Myocyte (in vitro differentiated cells): ENCODE measurements at regions not wholly inside any gene's neighbourhood (a gene's known extent, or its start where the extent isn't known, plus 50 kb on each side); places are given as distances from the start of the nearest gene placed in this dataset.

Experiments
- DNase-seq: peaks from one replicate; pipeline ENCODE4 v3.0.0-alpha.2; 2012; ENCODE audit warnings: low read depth

DNA sequence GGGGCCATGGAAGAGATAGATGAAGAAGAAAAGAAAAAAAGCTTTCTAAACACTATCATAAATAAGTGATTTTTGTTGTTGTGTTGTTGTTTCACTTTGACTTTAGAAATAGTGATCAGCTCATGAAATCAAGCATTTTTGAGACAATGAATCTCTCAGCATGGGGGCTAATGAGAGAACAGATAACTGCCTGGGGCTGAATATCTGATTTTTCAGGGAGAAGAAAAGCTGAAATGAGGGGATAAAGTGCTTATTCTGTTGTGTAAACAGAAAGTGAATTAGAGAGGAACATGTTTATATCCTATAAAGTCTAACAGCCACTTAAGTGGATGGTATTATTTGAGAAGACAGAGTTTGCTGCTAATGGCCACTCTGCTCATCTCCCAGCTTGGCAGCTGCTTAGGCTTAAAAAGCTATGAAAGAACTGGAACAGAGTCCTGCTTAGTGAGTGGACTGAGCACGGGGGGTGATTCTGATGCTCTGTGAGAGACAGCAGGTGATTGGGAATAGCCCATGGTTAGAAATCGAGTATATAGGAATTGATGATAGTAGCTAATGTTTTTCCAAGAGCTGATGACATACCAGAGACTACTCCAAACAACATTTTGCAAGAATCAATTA, 646.1 kb upstream of the TMEM132C start:
- DNase-seq, result peak; percentile 19

DNA sequence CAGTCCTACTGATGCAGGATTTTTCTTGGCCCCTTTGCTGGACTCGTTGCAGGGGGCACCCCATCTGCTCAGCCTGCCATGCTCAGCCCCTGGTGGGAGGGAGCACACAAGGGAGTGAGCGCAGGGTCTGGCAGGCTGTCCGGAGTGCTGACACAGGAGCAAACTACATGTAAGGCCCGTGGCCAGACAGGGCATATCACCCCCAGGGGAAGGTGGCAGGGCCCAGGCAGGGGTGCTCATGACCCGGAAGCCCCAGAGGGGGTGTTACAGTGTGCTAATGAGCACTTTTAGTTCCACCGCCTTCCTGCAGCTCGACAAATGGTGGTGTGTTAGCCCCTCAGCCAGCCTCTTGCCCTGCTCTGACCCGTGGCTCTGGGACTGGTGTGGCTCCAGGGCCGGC, 645.6 kb upstream of the TMEM132C start:
- DNase-seq, result no peak

DNA sequence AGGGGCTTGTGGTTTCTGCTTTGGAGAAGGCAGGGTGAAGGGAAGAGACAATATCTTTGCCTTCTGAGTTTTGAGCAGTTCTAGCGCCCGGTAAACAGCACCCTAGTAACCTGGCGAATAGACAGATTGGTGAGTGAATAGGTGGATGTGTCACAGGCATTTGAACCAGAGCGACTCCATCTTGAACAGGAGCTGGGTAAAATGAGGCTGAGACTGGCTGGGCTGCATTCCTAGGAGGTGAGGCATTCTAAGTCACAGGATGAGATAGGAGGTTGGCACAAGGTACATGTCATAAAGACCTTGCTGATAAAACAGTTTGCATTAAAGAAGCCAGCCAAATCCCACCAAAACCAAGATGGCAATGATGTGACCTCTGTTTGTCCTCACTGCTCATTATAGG, 643.6 kb upstream of the TMEM132C start:
- DNase-seq, result no peak

DNA sequence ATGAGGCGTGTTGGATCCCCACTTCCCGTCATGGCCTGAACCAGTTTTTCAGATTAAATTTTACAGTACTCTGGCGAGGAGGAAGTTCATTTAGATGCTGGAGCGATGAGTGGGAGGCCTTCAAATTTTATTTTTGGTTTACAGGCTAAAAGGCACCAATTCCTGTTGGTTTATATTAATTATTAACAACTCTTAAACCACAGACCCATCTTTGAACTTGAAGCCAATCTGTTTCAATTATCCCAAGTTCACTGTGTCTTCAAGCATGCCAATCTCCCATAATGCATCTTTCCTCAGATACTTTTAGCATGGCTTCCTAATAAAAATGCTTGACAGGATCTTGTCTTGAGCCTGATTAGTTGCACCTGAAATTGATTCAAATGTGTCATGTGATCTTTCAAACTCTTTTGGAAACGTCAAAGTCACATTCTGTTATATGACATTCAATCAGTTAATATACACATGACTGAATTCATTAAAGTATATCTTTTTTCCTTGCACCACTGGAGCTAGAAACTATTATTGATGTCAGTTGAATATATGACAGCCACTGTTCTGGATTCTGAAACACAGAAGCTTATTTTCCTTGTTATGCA, 641.7 kb upstream of the TMEM132C start:
- DNase-seq, result no peak

DNA sequence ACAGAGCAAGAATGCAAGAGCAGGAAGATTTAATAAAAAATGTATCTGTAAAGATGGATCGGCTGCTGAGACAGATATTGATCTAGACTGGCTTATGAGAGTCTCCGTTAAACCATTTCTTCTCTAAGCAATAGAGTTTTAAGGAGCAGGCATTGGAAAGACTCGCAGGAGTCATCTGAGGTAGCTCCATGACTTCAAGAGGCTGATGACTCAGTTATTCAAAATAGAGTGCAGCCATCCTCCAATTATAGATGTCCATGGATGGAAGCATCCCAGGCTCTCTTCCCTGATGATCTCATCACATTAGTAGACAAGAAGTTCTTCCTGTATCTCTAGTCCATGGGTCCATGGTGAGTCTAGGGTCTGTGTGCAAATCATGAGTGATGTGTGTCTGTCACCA, 638.3 kb upstream of the TMEM132C start:
- peak; percentile 88 for DNase-seq

DNA sequence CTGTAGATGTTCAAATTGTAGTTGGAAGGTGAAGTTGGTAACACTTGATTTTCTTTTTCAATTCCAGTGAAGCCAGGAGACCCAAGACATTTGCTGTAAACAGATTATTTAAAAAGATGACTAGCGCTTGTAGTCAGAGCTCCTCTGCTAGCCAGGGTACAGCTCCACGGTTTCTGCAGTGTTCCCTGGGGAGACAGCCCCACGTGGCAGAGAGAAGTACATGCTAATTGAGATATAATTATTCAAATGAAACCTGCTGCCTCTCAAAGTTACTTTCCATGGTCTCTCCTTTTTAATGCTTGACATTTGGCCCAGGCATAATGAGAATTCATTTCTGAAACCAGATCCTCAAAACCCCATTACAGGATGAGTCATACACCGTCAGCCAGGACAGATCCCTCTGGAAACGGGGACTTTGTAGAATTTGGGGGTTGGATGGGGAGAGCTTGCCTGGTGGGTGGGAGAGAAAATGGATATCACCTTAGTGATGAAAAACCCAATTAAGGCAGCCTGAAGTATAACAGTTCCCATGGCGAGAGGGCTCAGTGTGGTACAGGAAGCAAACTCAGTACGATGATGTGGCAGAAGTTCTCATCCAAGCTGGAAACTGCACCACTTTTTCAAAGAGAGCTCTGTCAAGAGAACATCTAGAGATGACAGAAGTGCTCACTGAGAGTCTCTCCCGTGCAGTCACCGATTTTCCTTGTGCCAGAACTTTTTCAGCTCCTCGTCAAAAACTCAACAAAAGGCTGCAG, 637.7 kb upstream of the TMEM132C start:
- DNase-seq, result peak; percentile 54

DNA sequence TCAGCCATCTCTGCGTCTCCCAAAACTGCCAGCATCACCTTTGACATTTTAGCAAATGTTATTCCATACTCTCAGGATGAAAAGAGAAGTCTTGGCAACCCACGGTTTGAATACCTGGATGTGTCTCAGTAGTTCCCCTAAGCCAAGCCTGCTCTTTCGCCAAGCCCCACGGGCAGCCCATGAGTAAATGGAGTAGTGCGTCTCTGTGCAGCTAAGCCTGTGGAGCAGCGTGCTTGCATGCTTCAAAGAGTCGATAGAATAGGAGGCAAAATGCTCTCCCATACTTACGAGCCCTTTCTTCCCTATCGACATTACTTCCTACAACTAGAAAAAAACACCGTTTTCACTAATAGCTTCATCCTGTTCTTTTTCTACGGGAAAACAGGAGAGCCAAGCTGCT, 634.5 kb upstream of the TMEM132C start:
- DNase-seq, result no peak

DNA sequence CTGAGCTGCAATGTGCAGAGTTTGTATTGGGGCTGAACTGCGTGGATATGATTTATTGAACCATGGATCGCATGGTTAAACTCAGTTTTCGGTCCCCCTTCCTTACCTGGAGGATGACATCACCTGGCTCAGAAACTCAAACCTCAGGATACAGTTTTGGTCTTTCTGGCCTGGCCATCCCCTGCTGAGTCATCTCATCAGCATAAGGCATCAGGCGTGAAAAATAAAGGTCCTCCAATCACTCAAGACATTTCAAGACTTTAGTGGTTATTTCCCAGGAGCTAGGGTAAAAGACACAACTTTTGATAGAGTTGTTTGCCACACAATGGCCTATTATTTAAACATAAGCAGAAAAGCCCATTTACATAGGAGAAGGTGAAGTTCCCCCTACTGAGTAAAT, 631.1 kb upstream of the TMEM132C start:
- DNase-seq, result no peak

DNA sequence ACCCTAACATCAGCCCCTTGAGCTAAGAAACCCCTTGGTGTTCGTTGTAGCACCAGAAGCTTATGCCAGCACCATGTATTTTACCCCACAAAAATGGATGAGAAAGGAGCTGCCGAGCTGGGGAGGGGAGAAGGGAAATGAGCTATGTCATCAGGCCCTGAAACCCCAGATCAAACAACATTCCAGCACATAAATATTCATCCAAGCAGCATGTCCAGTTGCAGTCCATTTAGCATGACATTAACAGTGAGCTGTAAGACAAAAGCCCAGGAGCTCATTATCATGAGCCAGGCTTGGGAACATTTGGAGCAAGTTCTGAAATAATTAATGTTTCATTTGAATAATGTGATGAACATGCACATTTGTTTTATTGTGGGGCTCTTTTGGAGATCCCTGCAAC, 630.1 kb upstream of the TMEM132C start:
- DNase-seq, result no peak

DNA sequence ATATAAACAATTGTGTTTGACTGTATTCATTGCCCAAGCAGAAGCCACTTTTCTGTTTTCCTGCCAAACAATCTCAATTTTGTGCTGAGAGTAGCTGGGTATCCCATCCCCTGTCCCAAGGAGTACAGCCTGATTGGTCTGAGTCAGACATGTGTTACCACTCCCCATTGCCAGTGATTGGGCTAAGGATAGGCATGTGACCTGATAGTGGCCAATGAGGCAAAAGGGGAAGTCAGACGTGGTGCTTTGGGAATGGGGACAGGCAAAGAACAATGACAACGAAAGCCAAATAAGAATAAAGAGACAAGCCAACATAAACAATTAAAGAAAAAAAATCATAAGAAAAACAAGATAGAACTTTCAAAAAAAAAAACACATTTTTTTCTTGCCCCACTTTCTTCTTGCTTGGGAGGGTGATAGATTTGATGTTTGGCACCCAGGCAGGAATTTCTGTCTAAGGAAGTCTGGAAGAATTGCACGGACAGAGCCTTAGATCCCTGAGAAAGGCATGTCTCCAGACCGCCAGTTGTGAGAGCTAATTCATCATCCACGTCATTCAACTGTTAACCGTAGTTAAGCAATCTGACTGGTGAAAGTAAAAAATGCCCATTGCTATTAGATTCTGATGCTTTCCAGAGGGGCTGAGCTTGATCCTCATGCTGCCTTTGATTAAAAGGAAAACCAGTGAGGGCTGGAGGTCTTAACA, 626.6 kb upstream of the TMEM132C start:
- DNase-seq, result no peak

DNA sequence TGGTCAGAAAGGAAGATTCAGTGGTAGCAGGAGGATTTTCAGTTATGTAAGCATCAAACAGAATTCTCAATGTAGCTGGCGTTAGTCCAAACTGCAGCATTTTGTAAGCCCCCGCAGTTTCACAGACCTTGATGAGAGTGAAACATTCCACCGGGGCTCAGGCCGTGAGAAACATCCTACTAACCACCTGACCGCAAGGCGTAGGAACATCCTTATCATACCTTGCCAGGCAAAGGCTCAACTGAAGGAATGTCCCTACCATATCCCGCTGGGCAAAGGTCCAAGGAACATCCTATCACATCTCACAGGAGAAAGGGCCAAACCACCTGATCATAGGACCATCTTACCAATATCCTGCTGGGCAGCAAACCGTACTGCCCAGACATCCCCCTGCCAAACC, 624.8 kb upstream of the TMEM132C start:
- DNase-seq, result no peak

DNA sequence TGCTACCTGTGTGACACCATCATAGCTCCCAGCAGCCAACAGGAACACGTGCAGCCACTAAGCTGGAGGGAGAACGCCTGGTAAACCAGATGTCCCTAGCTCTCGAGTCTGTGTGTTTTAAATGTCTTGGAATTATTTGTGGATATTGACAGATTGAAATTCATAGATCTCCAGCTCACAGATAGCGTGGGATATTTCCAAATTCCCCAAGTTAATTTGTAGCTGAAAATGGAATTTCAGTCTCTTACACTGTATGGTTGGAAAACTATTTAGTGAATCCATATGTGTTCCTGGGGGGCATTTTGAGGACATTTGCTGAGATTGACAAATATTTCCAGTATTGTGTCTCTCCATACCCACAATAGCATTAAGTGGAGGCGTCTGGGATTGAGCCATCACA, 618.6 kb upstream of the TMEM132C start:
- DNase-seq, result no peak

DNA sequence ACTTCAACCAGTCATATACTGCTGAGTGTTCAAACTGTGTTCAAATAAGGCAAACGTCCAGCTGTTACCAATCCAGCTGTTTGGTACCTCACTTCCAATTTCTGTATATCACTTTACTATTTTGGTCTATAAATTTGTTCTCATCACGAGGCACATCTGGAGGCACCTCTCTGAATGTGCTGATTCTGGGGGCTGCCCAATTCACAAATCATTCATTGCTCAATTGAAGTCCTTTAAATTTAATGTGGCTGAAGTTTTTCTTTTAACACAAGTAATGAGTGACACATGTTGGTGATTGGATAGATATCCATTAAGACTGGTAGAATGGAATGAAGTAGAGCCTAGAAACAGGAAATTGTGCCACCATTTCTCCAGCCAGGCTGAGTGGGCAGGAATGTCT, 617.0 kb upstream of the TMEM132C start:
- no peak for DNase-seq

DNA sequence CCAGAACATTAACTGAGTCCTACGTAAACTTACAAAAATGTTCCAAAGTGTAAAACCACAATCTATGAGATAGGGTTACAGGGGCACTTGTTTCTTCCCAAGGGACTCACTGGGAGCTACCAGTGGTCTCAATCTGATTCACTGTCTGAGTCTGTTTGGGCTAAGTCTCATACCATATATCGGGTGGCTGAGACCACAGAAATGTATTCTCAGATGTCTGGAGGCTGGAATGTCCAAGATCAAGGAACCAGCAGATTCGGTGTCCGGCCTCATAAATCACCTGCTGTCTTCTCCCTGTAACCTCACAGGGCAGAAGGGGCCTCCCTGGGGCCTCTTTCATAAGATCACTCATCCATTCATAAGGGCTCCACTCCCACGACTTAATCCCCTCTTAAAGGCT, 616.3 kb upstream of the TMEM132C start:
- peak; percentile 74 for DNase-seq

DNA sequence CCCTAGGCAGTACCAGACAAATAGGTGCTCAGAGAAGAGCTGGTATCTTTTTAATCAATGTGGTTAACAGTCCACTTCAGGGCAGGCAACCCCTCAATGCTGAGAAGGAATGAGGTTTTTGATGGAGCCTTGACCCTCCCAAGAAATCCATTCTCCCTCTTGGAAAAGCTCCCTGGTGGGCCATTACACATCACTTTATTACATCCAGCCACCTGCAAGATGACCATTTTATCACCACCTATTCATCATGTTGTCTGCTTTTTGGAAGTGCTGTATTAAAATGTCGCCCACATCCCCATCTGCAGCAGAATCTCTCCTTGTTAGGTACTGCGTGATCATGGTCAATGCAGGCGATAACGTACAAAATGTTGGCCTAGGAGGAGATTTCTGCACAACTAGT, 614.7 kb upstream of the TMEM132C start:
- DNase-seq, result no peak

DNA sequence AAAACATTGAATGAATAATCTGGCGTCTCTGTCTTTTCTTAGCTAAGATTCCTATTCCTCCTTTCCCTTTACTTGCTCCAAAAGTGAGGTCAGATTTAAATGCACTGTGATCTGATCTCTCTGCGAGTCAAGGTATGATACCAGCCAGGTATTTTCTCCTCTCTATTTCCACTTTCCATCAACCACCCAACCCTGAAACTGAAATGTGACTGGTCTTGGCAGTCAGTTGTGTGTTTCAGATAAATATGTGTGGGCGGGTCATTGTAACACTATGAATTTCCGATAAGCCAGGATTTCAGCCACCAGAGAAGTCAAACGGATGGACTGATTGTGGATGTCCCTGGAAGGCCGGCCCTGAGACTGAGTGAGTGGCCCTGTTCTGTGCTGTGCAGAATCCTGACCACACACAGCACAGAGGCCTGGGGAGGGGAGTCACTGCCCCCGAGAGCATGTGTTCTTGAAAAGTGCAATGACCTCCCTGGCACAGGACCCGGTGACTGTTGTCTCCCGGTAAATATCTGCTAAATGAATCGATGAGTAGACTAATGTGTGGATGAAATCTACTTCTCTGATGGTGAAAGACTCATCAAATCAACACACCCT, 612.5 kb upstream of the TMEM132C start:
- no peak for DNase-seq

DNA sequence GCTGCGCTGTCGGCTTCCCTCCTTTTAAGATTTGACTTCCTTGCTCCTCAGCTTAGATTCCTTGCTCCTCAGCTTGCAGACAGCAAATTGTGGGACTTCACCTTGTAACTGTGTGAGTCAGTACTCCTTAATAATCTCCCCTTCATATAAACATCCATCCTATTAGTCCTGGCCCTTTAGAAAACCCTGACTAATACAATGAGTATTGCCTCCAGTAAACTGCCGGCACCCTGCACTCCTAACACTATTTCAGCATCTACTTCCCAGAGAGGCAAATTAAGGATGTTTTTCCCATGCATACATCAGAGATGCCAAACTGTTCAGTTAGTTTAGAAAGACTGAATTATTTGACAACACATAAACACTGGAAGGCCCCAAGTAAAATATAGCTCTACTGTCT, 611.3 kb upstream of the TMEM132C start:
- no peak for DNase-seq

DNA sequence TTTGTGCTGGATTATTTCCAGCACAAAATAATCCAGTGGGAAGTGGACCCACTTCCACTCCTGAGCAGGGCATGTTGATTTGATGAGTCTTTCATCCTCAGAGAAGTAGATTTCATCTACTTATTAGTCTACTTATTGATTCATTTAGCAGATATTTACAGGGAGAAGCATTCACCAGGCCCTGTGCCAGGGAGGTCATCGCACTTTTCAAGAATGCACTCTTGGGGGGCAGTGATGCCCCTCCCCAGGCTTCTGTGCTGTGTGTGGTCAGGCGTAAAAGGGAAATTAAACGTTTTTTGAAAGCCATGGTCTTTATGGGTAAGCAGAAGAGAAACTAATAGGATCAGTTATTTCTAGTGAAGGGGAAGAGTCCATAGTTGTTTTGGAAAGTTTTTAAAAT, 610.7 kb upstream of the TMEM132C start:
- DNase-seq, result no peak

DNA sequence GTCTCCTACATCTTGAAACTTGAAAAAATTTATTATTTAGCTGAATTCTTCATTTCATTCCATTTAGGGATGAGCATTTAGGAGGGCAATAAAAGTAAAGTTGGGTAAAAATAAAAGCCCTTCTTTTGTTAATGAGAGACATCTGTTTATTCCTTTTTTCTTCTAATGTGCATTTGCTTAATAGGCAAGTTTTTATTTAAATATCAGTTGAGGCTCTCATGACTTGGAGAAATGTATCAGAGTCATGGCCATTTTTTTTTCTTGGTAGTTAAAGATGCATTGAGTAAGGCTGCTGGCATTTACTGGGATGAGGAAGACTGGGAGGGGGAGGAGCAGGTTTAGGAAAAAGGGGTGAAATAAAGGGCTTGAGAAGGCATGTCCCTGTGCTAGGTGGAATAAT, 609.9 kb upstream of the TMEM132C start:
- DNase-seq, result no peak

DNA sequence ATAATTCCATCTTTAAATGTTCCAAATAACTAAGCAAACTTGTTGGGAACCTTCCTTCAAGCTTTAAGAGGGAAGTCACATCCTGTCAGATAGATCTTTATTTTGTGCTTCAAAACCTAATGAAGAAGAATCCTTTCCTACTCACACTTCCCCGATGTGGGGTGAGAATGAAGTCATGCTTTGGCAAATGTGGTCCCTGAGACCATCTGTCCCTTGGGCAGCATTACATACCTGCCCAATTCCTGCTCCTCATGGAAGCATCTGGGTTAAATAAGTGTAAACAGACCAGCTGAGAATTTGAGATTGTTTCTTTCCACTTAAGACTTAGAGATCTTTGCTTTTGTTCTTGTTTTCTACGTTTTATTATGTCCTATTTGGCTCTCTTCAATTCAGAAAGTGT, 606.0 kb upstream of the TMEM132C start:
- peak; percentile 38 for DNase-seq

DNA sequence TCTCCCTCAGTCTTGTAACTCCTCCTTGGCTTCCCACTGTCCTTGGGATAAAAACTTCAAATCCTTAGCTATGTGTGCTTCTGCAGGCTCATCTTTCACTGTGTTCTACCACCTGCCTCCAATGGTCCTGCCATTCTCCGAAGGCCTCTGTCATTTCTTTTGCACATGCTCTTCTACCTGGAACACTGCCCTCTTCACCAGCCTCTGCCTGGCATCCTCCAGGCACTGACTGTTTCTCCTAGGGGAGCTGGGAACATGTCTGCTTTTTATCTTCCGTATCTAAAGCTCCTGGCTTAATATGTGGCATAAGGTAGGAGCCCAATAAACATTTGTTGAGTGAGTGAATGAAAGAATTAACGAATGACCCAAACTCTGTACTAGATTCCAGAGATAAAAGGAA, 603.3 kb upstream of the TMEM132C start:
- no peak for DNase-seq

DNA sequence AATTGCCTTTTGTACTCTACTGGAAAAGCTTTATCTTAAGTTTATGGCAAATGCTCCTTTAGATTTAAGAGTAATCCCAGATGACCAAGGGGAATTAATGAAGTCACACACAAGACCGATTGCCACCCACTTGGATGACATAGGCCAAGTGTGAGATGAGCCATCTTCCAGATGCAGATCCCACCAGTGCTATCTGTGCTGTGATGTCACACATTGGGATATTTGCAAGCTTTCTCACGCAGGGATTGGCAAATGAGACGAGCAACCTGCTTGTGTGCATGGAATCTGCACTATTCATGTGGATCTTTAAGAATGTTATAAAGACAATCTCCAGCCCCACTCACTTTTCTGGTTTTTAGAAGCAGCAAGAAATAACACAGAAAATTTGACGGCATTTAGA, 602.1 kb upstream of the TMEM132C start:
- DNase-seq, result no peak
